NOMO-1 treated with DMSO at 0.1 percent for 48 hours (cell line): ENCODE measurements at regions not wholly inside any gene's neighbourhood (a gene's known extent, or its start where the extent isn't known, plus 50 kb on each side); places are given as distances from the start of the nearest gene placed in this dataset.
A peak's percentile ranks its signal among the peaks of the same experiment; 100 is the strongest.

Source experiments
- DNase-seq: peaks from one replicate; lab custom pipeline; 2025; ENCODE audit not compliant: unreplicated experiment; lab: John Stamatoyannopoulos, UW

- no peak for DNase-seq
Measured at GRCh38 chr3:23028294-23028693, 174.8 kb upstream of the UBE2E2 start.

DNA sequence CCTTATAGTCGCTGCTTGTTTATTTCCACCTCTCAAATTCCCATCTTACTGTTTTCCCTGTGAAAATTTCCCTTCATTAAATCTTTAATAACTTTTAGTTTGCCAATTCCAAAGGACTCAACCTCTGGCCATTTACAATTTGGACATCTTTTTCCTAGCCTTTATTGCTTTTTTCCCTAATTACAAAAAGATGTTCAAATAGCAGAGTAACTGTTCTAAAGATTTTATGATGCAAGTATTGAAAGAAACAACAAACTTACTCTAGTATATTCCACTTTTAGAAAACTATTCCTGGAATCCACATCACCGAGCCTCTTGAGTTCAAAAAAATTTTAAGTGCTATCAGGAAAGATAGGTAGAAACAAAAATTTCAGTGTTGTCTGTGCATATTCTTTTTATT is 174.1 kb upstream of the UBE2E2 start:
- no peak for DNase-seq

- no peak for DNase-seq
Measured at GRCh38 chr3:23035927-23036640, 167.0 kb upstream of the UBE2E2 start.

- no peak for DNase-seq
Measured at GRCh38 chr3:23036728-23037127, 166.4 kb upstream of the UBE2E2 start.

- no peak for DNase-seq
Measured at GRCh38 chr3:23038471-23038870, 164.7 kb upstream of the UBE2E2 start.

- DNase-seq: no peak
Measured at GRCh38 chr3:23041918-23042696, 161.0 kb upstream of the UBE2E2 start.

DNA sequence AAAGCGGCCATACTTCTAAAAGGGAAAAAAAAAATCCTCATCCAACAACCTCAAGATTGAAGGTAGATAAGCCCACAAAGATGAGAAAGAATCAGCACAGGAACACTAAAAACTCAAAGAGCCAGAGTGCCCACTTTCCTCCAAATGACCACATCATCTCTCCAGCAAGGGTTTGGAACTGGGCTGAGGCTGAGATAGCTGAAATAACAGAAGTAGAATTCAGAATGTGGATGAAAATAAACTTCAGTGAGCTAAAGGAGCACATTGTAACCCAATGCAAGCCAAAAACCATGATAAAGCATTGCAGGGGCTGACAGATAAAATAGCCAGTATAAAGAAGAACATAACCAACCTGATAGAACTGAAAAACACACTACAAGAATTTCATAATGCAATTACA is 158.7 kb upstream of the UBE2E2 start:
- no peak for DNase-seq

DNA sequence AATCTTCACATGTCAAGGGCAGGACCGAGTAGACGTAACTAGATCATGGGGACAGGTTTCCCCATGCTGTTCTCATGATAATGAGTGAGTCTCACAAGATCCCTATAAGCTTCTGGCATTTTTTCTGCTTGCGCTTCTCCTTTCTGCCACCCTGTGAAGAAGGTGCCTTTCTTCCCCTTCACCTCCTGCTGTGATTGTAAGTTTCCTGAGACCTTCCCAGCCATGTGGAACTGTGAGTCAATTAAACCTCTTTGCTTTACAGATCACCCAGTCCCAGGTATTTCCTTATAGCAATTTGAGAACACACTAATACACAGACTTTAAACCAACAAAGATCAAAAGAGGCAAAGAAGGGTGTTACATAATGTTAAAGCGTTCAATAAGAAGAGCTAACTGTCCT is 156.6 kb upstream of the UBE2E2 start:
- DNase-seq: no peak

GRCh38 chr3:23051240-23052140 is 151.6 kb upstream of the UBE2E2 start:
- DNase-seq: no peak

GRCh38 chr3:23052208-23052607 is 150.9 kb upstream of the UBE2E2 start:
- no peak for DNase-seq

GRCh38 chr3:23052620-23053019 is 150.5 kb upstream of the UBE2E2 start:
- no peak for DNase-seq

DNA sequence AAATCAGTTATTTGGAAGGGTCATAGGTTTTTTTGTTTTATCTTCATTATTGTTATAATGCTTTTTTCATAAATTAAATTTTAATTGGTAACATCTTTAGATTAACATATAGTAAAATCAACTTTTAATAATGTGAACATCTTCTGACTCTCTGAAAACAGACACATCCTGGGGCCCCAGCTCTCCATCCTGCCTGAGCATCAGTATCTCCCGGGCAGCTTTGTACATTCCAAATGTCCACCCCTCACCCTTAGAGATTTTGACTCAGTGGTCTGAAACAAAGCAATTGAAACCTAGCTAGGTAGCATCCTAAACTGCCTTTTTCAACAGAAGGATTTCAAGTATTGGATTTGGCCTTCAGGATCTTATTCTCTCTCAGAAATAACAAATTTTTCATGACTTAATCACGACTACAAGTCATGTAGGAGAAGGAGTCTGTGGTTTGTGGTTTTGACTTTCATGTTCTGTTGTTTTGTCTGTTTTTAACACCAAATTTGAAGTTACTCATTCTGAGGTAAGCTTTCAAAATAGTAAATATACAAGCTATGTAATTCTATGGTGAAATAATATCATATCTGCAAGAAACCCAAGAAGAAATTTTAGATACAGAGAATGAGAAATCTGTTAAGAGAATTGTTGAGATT is 147.3 kb upstream of the UBE2E2 start:
- no peak for DNase-seq

- DNase-seq: no peak
Measured at GRCh38 chr3:23062582-23062981, 140.5 kb upstream of the UBE2E2 start.

DNA sequence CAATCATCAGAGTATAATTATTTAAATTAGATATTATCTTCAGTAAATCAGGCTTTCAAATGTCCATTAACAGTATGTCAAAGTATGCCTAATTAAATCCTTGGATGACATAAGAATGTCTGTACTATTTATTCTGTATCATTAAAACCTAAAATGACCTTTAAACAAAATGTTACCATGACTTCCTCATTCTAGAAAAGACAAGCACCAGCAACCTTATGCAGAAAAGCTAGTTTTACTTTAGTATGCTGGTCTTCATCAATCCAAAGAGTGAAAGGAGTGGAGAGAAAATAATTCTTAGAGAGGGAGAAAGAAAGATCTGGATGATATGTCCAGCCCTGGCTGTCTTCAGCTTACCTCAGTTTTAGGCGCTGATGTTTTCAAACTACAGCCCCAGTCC is 140.1 kb upstream of the UBE2E2 start:
- no peak for DNase-seq

- no peak for DNase-seq
Measured at GRCh38 chr3:23067116-23067515, 136.0 kb upstream of the UBE2E2 start.

- peak; percentile 62 for DNase-seq
Measured at GRCh38 chr3:23068016-23068728, 135.0 kb upstream of the UBE2E2 start.

DNA sequence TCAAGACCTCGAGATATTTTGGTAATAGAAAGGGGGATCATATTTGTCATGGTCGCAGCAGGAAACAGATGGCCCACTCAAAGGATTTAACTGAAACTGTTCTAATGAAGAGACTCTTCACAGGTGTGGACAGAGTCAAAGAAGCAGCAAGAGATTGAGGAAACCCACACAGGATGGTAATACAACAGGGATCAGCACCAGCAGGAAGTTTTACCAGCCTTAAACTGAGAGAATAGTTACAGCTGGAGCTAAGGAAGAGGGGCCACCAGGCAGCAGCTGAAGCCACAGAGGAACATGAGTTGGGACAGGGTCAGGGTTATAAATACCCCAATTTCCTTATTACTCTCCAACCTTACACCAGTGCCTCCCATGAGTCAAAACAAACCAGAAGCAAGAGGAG is 131.8 kb upstream of the UBE2E2 start:
- no peak for DNase-seq

DNA sequence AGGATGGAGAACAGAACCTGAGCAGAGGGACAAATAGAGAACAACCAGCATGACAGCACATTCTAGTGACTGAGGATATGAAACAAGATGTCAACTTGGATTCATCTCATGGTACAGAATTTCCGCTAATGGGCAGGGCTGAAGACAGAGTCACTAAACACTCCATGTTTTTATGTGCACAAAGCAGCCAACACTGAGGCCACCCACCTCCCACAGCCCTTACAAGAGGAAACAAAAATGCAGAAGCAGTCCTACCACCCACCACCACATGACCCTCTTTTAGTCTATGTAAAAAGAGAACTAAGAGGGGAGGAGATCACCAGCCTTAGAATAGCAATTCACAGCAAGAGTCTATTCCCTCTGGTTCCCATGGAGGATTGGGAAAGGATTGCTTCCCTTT is 131.4 kb upstream of the UBE2E2 start:
- peak; percentile 77 for DNase-seq

DNA sequence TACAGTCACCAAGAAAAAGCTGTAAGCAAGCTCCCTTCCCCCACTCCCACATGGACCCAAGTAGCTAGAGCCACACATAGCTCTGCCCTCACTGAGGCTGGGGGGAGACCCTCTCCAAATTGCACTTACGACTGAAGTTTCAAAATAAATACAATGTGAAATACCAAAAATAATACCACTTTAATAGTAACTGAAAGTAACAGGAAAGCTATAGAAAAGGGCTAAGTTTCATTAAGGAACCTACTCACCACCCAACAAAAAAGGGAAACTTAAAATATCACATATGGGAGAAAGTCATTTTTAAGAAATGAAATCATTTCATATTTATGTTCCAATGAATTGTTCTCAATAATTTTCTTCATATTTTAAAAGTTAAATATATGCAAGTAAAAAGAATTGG is 130.4 kb upstream of the UBE2E2 start:
- no peak for DNase-seq

GRCh38 chr3:23073724-23074305 is 129.3 kb upstream of the UBE2E2 start:
- DNase-seq: no peak
